Left lung (tissue), 4 donors: ENCODE measurements at regions not wholly inside any gene's neighbourhood (a gene's known extent, or its start where the extent isn't known, plus 50 kb on each side); places are given as distances from the start of the nearest gene placed in this dataset.

Experiments used
- ATAC-seq: fragments of 200-7000 bp; cut with Tn5 transposase; one replicate; pipeline ENCODE4 v1.9.1; 2020; ENCODE audit warnings: moderate library complexity
- DNase-seq, 4 donors: peaks; one replicate each; pipeline ENCODE4 v3.0.0-alpha.2; 2013 to 2020
- H3K27ac ChIP-seq, 2 donors: fragments of 200-600 bp; sonication (generic) in 1 of 2; one replicate each; pipeline versions ENCODE4 v1.5.0 to v1.8.0; 2020 to 2021
- H3K27me3 ChIP-seq, 2 donors: fragments of 200-600 bp; sonication (generic) in 1 of 2; one replicate each; pipeline versions ENCODE4 v1.5.0 to v1.8.0; 2020 to 2021
- H3K36me3 ChIP-seq, 2 donors: fragments of 200-600 bp; sonication (generic) in 1 of 2; one replicate each; pipeline versions ENCODE4 v1.5.0 to v1.8.0; 2020 to 2021
- H3K4me1 ChIP-seq, 2 donors: fragments of 200-600 bp; one replicate each; pipeline ENCODE4 v1.8.0; 2021
- H3K4me3 ChIP-seq, 2 donors: fragments of 200-600 bp; sonication (generic) in 1 of 2; one replicate each; pipeline versions ENCODE4 v1.5.0 to v1.8.0; 2020 to 2021; ENCODE audit warnings: mild to moderate bottlenecking in 1 of 2
- H3K9me3 ChIP-seq, 2 donors: fragments of 200-600 bp; sonication (generic) in 1 of 2; one replicate each; pipeline versions ENCODE4 v1.5.0 to v1.8.0; 2020 to 2021
- CTCF ChIP-seq, 2 donors: fragments of 200-600 bp; sonication (generic) in 1 of 2; IDR thresholded peaks; one replicate each; pipeline versions ENCODE4 v1.5.0 to v1.8.0; 2021; ENCODE audit warnings: antibody characterized with exemption in 2 of 2
- intact Hi-C, 2 donors: fragments of 100-400 bp; cut with DNase I; formaldehyde crosslinking; loops; one replicate each; pipeline versions ENCODE4 v1.11.2 to v1.14.2; 2022
- donor health status: DM: no; HTN: yes; CAD: no.
- donor health status: DM: no; HTN: no; CAD: no.

GRCh38 chr16:85376292-85377095 is 236.6 kb upstream of the GSE1 start:
- H3K4me1 ChIP-seq = peaks cover 0 to 35% of the 10 kb centered on the region in 2 donors
- ATAC-seq = no peak
- no peak for DNase-seq
- H3K4me3 ChIP-seq = no peak overlapping the region
- H3K27ac ChIP-seq = no peak overlapping the region
- no peaks in the 10 kb centered on the region for H3K9me3 ChIP-seq
- H3K36me3 ChIP-seq = no peaks in the 10 kb centered on the region
- no peak for TF ChIP-seq CTCF (IDR thresholded peaks at IDR 0.05)
- intact Hi-C loops = no loop called here
- peaks cover 0 to 15% of the 10 kb centered on the region in 2 donors for H3K27me3 ChIP-seq

GRCh38 chr16:85377388-85378144 is 235.6 kb upstream of the GSE1 start:
- ATAC-seq = no peak
- DNase-seq = no peak
- Histone ChIP-seq H3K4me1 (peaks cover 0 to 38% of the 10 kb centered on the region in 2 donors), H3K36me3 (no peaks in the 10 kb centered on the region), H3K27me3 (peaks cover 0 to 24% of the 10 kb centered on the region in 2 donors), H3K27ac (no peak overlapping the region), H3K9me3 (no peaks in the 10 kb centered on the region), H3K4me3 (no peak overlapping the region)
- intact Hi-C loops = no loop called here
- no peak for TF ChIP-seq CTCF (IDR thresholded peaks at IDR 0.05)

GRCh38 chr16:85378145-85379040 is 234.7 kb upstream of the GSE1 start:
- intact Hi-C loops = no loop called here
- peaks cover 0 to 30% of the 10 kb centered on the region in 2 donors for H3K4me1 ChIP-seq

More at GRCh38 chr16:85378145-85379040, 234.7 kb upstream of the GSE1 start:
- TF ChIP-seq CTCF (IDR thresholded peaks at IDR 0.05) = no peak
- Histone ChIP-seq H3K9me3 (no peaks in the 10 kb centered on the region), H3K36me3 (no peaks in the 10 kb centered on the region), H3K27ac (no peak overlapping the region), H3K4me3 (no peak overlapping the region), H3K27me3 (peaks cover 0 to 24% of the 10 kb centered on the region in 2 donors)
- ATAC-seq (no peak), DNase-seq (no peak)
